Mesendoderm (in vitro differentiated cells): ENCODE measurements at regions not wholly inside any gene's neighbourhood (a gene's known extent, or its start where the extent isn't known, plus 50 kb on each side); places are given as distances from the start of the nearest gene placed in this dataset.

Source experiments
- DNase-seq: peaks from one replicate; pipeline ENCODE4 v3.0.0; 2013
- H2AK5ac ChIP-seq: 2 replicates; pipeline ENCODE4 v1.6.1; 2013; ENCODE audit warnings: low read length, inconsistent platforms
- H2BK120ac ChIP-seq: 2 replicates; pipeline ENCODE4 v1.6.1; 2013; ENCODE audit warnings: low read depth, mild to moderate bottlenecking, low read length, moderate library complexity, mixed read lengths
- H2BK15ac ChIP-seq: replicated peaks from 2 replicates; pipeline ENCODE4 v1.6.1; 2013; ENCODE audit warnings: low read depth, mild to moderate bottlenecking, moderate library complexity
- H2BK5ac ChIP-seq: 2 replicates; pipeline ENCODE4 v1.6.1; 2013; ENCODE audit warnings: low read length, inconsistent platforms
- H3K18ac ChIP-seq: 2 replicates; pipeline ENCODE4 v1.6.1; 2013; ENCODE audit warnings: mild to moderate bottlenecking, low read length, mixed read lengths
- H3K23ac ChIP-seq: one replicate; pipeline ENCODE4 v1.6.1; 2013; ENCODE audit warnings: low read length
- H3K27ac ChIP-seq: 2 replicates; pipeline ENCODE4 v1.5.1; 2013; ENCODE audit warnings: low read depth, mild to moderate bottlenecking, inconsistent platforms, low read length, moderate library complexity
- H3K27me3 ChIP-seq: 2 replicates; pipeline ENCODE4 v1.6.1; 2013; ENCODE audit warnings: low read length, control low read depth, mild to moderate bottlenecking, inconsistent platforms; ENCODE audit not compliant: insufficient read depth, poor library complexity
- H3K36me3 ChIP-seq: 2 replicates; pipeline ENCODE4 v1.6.1; 2013; ENCODE audit warnings: low read length, inconsistent platforms; ENCODE audit not compliant: control insufficient read depth, insufficient read depth
- H3K4ac ChIP-seq: one replicate; pipeline ENCODE4 v1.6.1; 2013; ENCODE audit warnings: low read depth, mild to moderate bottlenecking, low read length, moderate library complexity
- H3K4me1 ChIP-seq: 2 replicates; pipeline ENCODE4 v1.6.1; 2013; ENCODE audit warnings: low read depth, low read length, inconsistent platforms; ENCODE audit not compliant: control insufficient read depth
- H3K4me2 ChIP-seq: 2 replicates; pipeline ENCODE4 v1.6.1; 2013; ENCODE audit warnings: low read length
- H3K4me3 ChIP-seq: 2 replicates; pipeline ENCODE4 v1.5.1; 2013; ENCODE audit warnings: mild to moderate bottlenecking, low read length
- H3K56ac ChIP-seq: one replicate; pipeline ENCODE4 v1.6.1; 2013; ENCODE audit warnings: low read length
- H3K79me1 ChIP-seq: 2 replicates; pipeline ENCODE4 v1.6.1; 2013; ENCODE audit warnings: low read length, inconsistent platforms
- H3K79me2 ChIP-seq: 2 replicates; pipeline ENCODE4 v1.6.1; 2013; ENCODE audit warnings: mild to moderate bottlenecking, low read length; ENCODE audit not compliant: control insufficient read depth, insufficient read depth
- H3K9ac ChIP-seq: 2 replicates; pipeline ENCODE4 v1.6.1; 2013; ENCODE audit warnings: low read length, inconsistent platforms
- H4K5ac ChIP-seq: one replicate; pipeline ENCODE4 v1.6.1; 2013; ENCODE audit warnings: low read length
- H4K8ac ChIP-seq: one replicate; pipeline ENCODE4 v1.6.1; 2013; ENCODE audit warnings: low read depth, mild to moderate bottlenecking, control low read depth, low read length, moderate library complexity
- WGBS: extraction: QIAGEN DNeasy Blood & Tissue Kit; methylation state at CpG from one replicate; pipeline ENCODE4 v1.1.7; 2013; ENCODE audit warnings: low lambda C conversion rate, missing lambda C conversion rate; ENCODE audit not compliant: insufficient coverage; ENCODE audit errors: extremely low coverage; 5-methylcytosine and 5-hydroxymethylcytosine counted together

DNA sequence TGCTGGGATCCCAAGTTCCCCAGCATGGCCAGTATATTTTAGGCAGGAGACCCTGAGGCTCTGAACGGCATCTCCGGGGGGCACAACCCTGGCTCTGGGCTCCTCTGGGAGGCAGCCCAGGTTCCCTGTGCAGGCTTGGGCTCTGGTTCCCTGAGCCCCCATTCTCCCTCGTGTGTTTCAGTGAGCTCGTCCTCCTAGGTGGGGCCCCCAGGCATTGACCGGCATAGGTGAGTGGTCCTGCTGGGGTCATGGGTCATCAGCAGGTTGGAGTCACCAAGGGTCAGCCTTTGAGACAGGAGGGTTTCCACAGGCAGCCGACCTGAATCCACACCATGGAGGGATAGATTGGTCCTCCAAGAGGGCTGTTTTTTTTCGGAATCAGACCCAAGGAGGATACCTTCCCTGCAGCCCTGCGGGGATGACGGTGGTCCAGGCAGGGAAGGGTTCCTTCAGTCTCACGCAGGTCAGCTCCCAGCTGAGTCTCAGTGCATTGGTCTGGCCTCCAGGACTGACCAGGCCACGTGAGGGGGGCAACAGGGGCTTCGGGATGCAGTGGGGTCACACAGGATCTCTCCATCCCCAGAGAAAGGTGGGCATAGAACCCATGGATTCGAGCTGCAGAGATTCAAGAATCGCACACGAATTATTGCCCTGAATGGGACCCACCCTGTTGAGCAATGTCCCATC lies 226.0 kb downstream of the SNRPN start:
- no CpG with 5 or more reads among the region's 15 CpGs for WGBS
- H3K4me1 ChIP-seq: no peaks in the 10 kb centered on the region
- H3K27ac ChIP-seq: no peak overlapping the region
- no peak overlapping the region for H3K4me2 ChIP-seq
- no peak overlapping the region for H2BK120ac ChIP-seq
- no peaks in the 10 kb centered on the region for H3K79me2 ChIP-seq
- no peak overlapping the region for H3K23ac ChIP-seq
- H3K36me3 ChIP-seq: no peaks in the 10 kb centered on the region
- H2AK5ac ChIP-seq: no peak overlapping the region
- no peak overlapping the region for H4K5ac ChIP-seq
- no peak overlapping the region for H3K18ac ChIP-seq
- H3K79me1 ChIP-seq: no peaks in the 10 kb centered on the region
- H4K8ac ChIP-seq: no peak overlapping the region
- no peak for DNase-seq
- H3K27me3 ChIP-seq: no peaks in the 10 kb centered on the region
- H3K56ac ChIP-seq: no peak overlapping the region
- H3K4ac ChIP-seq: no peak overlapping the region
- H3K9ac ChIP-seq: no peak overlapping the region
- H2BK5ac ChIP-seq: no peak overlapping the region
- no peak overlapping the region for H2BK15ac ChIP-seq
- H3K4me3 ChIP-seq: no peak overlapping the region

DNA sequence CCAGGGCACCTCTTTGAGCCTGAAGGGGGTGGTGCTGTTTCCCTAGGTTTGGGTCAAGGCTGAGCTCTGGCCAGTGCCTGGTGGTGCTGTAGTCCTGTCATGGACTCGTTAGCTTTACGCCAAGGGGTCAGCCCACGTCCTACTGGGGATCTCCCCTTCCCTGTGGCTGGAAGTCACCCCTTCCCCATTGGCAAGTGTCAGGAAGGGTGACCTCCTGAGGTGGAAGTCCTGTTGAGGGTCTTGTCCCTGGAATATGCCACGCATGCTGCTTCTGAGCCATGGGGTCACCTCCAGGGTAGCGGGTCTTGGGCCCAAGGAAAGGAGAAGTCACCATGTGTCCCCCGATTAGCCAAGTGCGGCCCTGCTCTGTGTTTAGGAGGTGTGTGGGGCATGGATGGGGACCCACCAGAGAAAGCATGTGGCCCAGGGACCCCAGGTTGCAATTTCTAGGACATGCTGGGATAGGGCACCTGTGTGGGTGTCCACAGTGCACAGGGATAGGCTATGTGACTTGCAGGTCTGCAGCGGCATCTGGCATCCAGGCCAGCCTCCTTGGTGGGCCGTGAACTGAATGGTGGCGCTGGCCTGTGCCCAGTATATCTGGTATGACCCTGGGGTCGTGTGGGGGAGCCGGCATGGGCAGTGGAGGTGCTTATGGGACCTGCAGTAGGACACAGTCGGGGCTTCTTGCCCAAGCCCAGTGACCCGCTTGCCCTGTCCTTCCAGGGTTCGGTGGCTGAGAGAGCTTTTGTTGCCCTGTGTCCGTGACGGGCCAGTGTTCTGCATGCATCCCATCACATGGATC lies 226.7 kb downstream of the SNRPN start:
- H2AK5ac ChIP-seq: no peak overlapping the region
- H2BK120ac ChIP-seq: no peak overlapping the region
- DNase-seq: no peak

DNA sequence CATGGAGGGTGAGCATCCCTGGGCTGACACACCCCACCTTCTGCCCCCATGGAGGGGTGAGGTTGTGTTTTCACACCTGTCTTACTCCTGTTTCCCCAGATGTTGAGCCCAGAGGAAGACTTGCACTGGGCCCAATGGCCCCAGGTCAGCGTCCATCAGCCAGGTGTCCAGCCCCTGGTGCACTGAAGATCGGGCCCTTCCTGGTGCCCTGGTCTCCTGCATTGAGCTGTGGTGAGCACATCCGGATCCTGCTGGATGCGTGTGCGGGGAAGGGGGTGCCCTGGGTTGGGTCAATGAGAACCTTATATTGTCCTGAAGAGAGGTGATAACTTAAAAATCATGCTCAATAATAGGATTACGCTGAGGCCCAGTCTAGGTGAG lies 227.3 kb downstream of the SNRPN start:
- H3K79me2 ChIP-seq: no peaks in the 10 kb centered on the region
- H3K23ac ChIP-seq: no peak overlapping the region
- H3K79me1 ChIP-seq: no peaks in the 10 kb centered on the region
- H3K27me3 ChIP-seq: no peaks in the 10 kb centered on the region
- H2BK120ac ChIP-seq: no peak overlapping the region
- no peak overlapping the region for H4K5ac ChIP-seq
- H3K18ac ChIP-seq: no peak overlapping the region
- H2AK5ac ChIP-seq: no peak overlapping the region
- H3K36me3 ChIP-seq: no peaks in the 10 kb centered on the region
- no peak overlapping the region for H3K4me2 ChIP-seq
- H2BK5ac ChIP-seq: no peak overlapping the region
- no peak overlapping the region for H3K56ac ChIP-seq
- H3K4ac ChIP-seq: no peak overlapping the region
- no peak overlapping the region for H3K4me3 ChIP-seq
- H2BK15ac ChIP-seq: no peak overlapping the region
- no peaks in the 10 kb centered on the region for H3K4me1 ChIP-seq
- no peak overlapping the region for H3K27ac ChIP-seq
- no peak overlapping the region for H4K8ac ChIP-seq
- no peak for DNase-seq
- no CpG with 5 or more reads among the region's 6 CpGs for WGBS
- no peak overlapping the region for H3K9ac ChIP-seq

More for the DNA sequence above, 226.7 kb downstream of the SNRPN start:
- Histone ChIP-seq H3K4me3 (no peak overlapping the region), H4K8ac (no peak overlapping the region), H3K27me3 (no peaks in the 10 kb centered on the region), H3K36me3 (no peaks in the 10 kb centered on the region), H3K27ac (no peak overlapping the region), H2BK5ac (no peak overlapping the region), H4K5ac (no peak overlapping the region), H3K56ac (no peak overlapping the region), H3K18ac (no peak overlapping the region), H3K4me1 (no peaks in the 10 kb centered on the region), H3K9ac (no peak overlapping the region), H3K79me1 (no peaks in the 10 kb centered on the region), H3K4ac (no peak overlapping the region), H3K23ac (no peak overlapping the region), H3K79me2 (no peaks in the 10 kb centered on the region), H3K4me2 (no peak overlapping the region), H2BK15ac (no peak overlapping the region)
- WGBS: no CpG with 5 or more reads among the region's 17 CpGs

DNA sequence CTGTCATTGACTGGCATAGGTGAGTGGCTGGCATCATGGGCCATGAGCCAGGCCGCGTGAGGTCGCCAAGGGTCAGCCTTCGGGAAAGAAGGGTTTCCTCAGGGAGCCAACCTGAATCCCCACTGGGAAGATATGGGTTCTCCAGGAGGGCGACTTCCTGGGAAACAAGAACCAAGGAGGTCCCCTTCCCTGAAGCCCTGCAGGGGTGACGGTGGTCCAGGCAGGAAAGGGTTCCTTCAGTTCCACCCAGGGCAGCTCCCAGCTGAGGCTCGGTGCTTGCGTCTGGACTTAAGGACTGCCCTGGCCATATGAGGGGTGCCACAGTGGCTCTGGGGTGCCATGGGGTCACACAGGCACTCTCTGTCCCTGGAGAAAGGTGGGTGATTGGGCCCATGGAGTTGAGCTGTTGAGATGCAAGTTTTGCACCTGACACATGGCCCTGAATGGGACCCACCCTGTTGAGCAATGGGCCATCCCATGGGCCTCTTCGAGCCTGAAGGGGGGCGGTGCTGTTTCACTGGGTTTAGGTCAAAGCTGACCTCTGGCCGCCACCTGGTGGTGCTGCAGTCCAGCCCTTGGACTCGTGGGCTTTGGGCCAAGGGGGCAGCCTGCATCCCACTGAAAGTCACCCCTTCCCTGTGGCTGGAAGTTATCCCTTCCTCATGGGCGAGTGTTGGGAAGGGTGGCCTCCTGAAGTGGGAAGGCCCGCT lies 228.1 kb downstream of the SNRPN start:
- no CpG with 5 or more reads among the region's 14 CpGs for WGBS

DNA sequence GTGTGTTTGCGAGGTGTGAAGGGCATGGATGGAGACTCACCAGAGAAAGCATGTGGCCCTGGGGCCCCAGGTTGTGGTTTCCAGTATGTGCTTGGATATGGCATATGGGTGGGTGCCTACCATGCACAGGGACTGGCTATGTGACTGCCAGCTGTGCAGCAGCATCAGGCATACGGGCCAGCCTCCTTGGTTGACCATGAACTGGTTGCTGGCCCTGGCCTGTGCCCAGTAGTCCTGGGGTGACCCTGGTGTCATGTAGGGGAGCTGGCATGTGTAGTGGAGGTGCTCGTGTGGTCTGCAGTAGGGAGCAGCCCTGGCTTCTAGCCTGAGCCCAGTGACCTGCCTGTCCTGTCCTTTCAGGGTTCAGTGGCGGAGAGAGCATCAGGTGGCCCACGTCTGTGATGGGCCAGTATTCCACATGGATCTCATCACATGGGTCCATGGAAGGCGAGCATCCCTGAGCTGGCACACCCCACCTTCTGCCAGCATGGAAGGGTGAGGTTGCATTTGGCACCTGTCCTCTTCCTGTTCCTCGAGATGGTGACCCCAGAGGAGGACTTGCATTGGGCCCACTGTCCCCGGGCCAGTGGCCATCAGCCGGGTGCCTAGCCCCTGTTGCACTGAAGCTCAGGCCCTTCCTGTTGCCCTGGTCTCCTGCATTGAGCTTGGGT lies 228.9 kb downstream of the SNRPN start:
- Histone ChIP-seq H3K4me1 (no peaks in the 10 kb centered on the region), H4K5ac (no peak overlapping the region), H3K4me3 (no peak overlapping the region), H3K9ac (no peak overlapping the region), H3K18ac (no peak overlapping the region), H3K36me3 (no peaks in the 10 kb centered on the region), H3K27me3 (no peaks in the 10 kb centered on the region), H2BK15ac (no peak overlapping the region), H3K56ac (no peak overlapping the region), H3K4me2 (no peak overlapping the region), H3K79me2 (no peaks in the 10 kb centered on the region), H2AK5ac (no peak overlapping the region), H3K27ac (no peak overlapping the region), H2BK5ac (no peak overlapping the region), H3K79me1 (no peaks in the 10 kb centered on the region), H3K4ac (no peak overlapping the region), H2BK120ac (no peak overlapping the region), H4K8ac (no peak overlapping the region), H3K23ac (no peak overlapping the region)
- WGBS: no CpG with 5 or more reads among the region's 9 CpGs
- no peak for DNase-seq

More for the DNA sequence above, 228.1 kb downstream of the SNRPN start:
- Histone ChIP-seq H3K27ac (no peak overlapping the region), H4K8ac (no peak overlapping the region), H3K4me3 (no peak overlapping the region), H3K27me3 (no peaks in the 10 kb centered on the region), H2BK120ac (no peak overlapping the region), H3K23ac (no peak overlapping the region), H3K56ac (no peak overlapping the region), H3K4ac (no peak overlapping the region), H3K79me2 (no peaks in the 10 kb centered on the region), H3K79me1 (no peaks in the 10 kb centered on the region), H3K4me2 (no peak overlapping the region), H4K5ac (no peak overlapping the region), H2BK5ac (no peak overlapping the region), H3K18ac (no peak overlapping the region), H3K9ac (no peak overlapping the region), H2BK15ac (no peak overlapping the region), H2AK5ac (no peak overlapping the region), H3K4me1 (no peaks in the 10 kb centered on the region), H3K36me3 (no peaks in the 10 kb centered on the region)
- peak; percentile 1 for DNase-seq
